ENCODE measurements at regions not wholly inside any gene's neighbourhood (a gene's known extent, or its start where the extent isn't known, plus 50 kb on each side); places are given as distances from the start of the nearest gene placed in this dataset.

GRCh38 chr11:13837286-13837685 is 125.2 kb upstream of the SPON1 start:
- Histone ChIP-seq H2BK120ac (ENCODE audit: low read depth, low read length, poor library complexity, severe bottlenecking) (no peak overlapping the region), H4K5ac (ENCODE audit: insufficient read length, low read depth, low read length) (no peak overlapping the region), H4K8ac (replicated peaks; ENCODE audit: insufficient read length, low read depth, low read length) (no peak overlapping the region), H3K14ac (ENCODE audit: insufficient read depth, low read length) (no peak overlapping the region), H3K27ac (ENCODE audit: insufficient read length, low read depth, low read length) (no peak overlapping the region), H3K9me3 (ENCODE audit: control insufficient read depth, low read depth, low read length) (no peaks in the 10 kb centered on the region), H3K27me3 (ENCODE audit: insufficient read depth, low read length) (no peaks in the 10 kb centered on the region), H3K79me1 (ENCODE audit: insufficient read depth, low read depth, low read length, poor library complexity, severe bottlenecking) (no peaks in the 10 kb centered on the region), H3K9ac (ENCODE audit: extremely low read depth, insufficient read length, low read length) (no peak overlapping the region), H2BK5ac (ENCODE audit: insufficient read length, low read length) (no peak overlapping the region), H3K79me2 (ENCODE audit: insufficient read depth, low read length) (no peaks in the 10 kb centered on the region), H2BK20ac (ENCODE audit: low read depth, low read length, poor library complexity, severe bottlenecking) (no peak overlapping the region), H4K91ac (ENCODE audit: insufficient read length, low read depth, low read length) (no peak overlapping the region), H4K20me1 (ENCODE audit: control insufficient read depth, insufficient read depth, insufficient read length) (no peaks in the 10 kb centered on the region), H3K23ac (ENCODE audit: insufficient read length, low read depth, low read length) (no peak overlapping the region), H3K18ac (ENCODE audit: insufficient read length, low read depth, low read length) (no peak overlapping the region), H3K4me2 (ENCODE audit: insufficient read depth, insufficient read length, low read length) (no peak overlapping the region), H3T11ph (ENCODE audit: low read length) (no peak overlapping the region), H2BK15ac (ENCODE audit: low read depth, low read length) (no peak overlapping the region), H3K56ac (ENCODE audit: insufficient read length, low read depth, low read length) (no peak overlapping the region), H2AFZ (ENCODE audit: low read length) (no peak overlapping the region), H2AK5ac (ENCODE audit: insufficient read length, low read length) (no peak overlapping the region), H2BK12ac (ENCODE audit: insufficient read length, low read depth, low read length) (no peak overlapping the region), H3K23me2 (ENCODE audit: insufficient read length, low read depth, low read length, poor library complexity, severe bottlenecking) (no peaks in the 10 kb centered on the region), H3K4ac (ENCODE audit: low read depth, low read length) (no peak overlapping the region), H3K4me1 (ENCODE audit: insufficient read depth, low read length) (no peaks in the 10 kb centered on the region)
- Mint-ChIP-seq H3K9me3 (peaks cover 0 to 7% of the 10 kb centered on the region in 2 experiments; a peak in 3 of 5 replicates), H3K4me1 (peaks cover 0 to 7% of the 10 kb centered on the region in 2 experiments; a peak in 2 of 4 replicates), H3K4me3 (no peak overlapping the region), H3K36me3 (ENCODE audit: insufficient read depth in 1 of 3, low read depth in 3 of 3) (peaks cover 0 to 8% (median 0%) of the 10 kb centered on the region in 3 experiments; a peak in 1 of 7 replicates), H3K27ac (peak overlapping the region in 1 of 3 experiments; percentile 9; a peak in 1 of 7 replicates), H3K27me3 (ENCODE audit: low read depth) (no peaks in the 10 kb centered on the region; the same call in 1 of the 2 replicates)
- TF ChIP-seq CTCF (conservative IDR thresholded peaks at IDR 0.05), result no peak
- WGBS (ENCODE audit: extremely low coverage, insufficient read length, low lambda C conversion rate), result no CpG with 5 or more reads among the region's 2 CpGs
- DNase-seq, result no peak

Measured in H9 (cell line).